AG09309 (cell line): ENCODE measurements at regions not wholly inside any gene's neighbourhood (a gene's known extent, or its start where the extent isn't known, plus 50 kb on each side); places are given as distances from the start of the nearest gene placed in this dataset.

Experiments used
- DNase-seq: peaks from one replicate; pipeline ENCODE4 v3.0.0-alpha.2; 2010; ENCODE audit warnings: low read depth
- H3K4me3 ChIP-seq: 2 replicates; pipeline ENCODE4 v1.5.1; 2011; ENCODE audit warnings: mild to moderate bottlenecking, low read depth, low read length, moderate library complexity; ENCODE audit not compliant: control insufficient read depth
- CTCF ChIP-seq: IDR thresholded peaks from 2 replicates; pipeline ENCODE4 v1.5.1; 2011; ENCODE audit warnings: mild to moderate bottlenecking, low read depth, low read length, inconsistent platforms; ENCODE audit not compliant: insufficient read depth, control insufficient read depth; ENCODE audit errors: missing control alignments

DNA sequence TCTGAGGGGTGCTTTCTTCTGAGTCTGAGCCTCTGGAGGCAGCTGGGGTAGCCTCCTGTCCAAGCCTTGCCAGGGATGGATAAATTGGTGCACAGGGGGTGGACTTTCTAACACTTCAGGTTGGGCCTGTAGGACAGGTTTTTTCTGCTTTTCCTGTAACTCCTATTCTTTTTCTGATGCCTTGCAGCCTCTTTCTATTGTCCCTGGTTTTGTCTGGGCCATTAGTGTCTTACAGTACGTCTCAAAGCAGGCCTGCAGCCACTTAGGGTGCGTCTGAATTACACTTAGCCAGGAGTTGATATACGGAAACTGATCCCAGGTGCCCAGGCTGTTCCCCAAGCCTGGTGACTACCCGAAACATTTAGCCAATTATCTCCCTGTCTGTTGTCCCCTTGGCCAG lies 213.3 kb upstream of the HTR2A start:
- no peak overlapping the region for H3K4me3 ChIP-seq
- no peak for TF ChIP-seq CTCF
- no peak for DNase-seq

DNA sequence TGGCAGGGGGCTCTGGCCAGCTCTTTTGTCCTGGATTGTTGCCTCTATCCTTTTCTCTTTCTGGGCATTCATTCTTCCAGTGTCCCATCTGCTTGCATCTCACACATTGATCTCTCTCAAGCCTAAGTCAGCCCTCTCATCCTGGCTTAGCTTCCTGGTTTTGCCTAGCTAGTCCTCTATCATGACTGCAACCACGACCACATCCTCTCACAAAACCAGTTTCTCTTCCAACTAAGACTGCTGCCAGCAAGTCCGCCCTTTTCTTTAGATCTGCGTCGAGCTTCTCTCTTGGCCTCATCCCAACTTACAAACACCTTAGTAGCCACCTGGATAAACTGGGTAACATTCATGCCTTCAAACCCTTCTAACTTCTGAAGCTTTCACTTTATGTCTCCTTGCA lies 212.2 kb upstream of the HTR2A start:
- H3K4me3 ChIP-seq, result no peak overlapping the region
- no peak for DNase-seq
- no peak for TF ChIP-seq CTCF

DNA sequence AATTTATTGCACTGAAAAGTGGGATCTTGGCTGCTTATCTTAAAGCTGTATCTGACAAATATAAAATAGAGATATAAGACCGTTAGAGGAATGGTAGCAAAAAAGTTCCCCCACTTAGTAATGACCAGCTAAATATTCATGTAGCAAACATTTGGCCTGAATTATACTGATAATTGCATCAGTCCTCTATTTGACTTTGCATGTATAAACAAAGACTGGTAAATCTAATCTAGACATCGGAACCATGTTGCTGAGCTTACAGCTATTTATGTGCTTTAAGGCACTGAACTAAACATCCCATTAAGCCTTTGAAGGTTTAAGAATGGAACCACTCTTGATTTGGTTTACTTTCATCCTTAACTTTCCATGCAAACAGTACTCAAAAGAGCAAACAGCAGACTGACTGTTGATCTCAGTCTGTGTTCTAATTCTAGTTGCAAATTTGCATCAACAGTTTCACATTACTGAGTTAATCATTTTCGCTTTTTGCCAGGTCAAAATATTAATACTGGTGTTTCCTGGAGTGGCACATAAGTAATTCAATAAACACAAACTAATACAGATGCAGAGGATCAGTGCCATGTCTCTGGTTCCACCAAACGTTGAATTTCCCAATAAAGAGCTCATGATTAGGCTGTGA lies 203.5 kb upstream of the HTR2A start:
- TF ChIP-seq CTCF, result no peak
- DNase-seq, result no peak

GRCh38 chr13:47094734-47095434 lies 198.0 kb upstream of the HTR2A start:
- no peak for DNase-seq
- TF ChIP-seq CTCF, result no peak
- H3K4me3 ChIP-seq, result no peak overlapping the region

More for the DNA sequence above, 203.5 kb upstream of the HTR2A start:
- no peak overlapping the region for H3K4me3 ChIP-seq

GRCh38 chr13:47092202-47092601 lies 195.3 kb upstream of the HTR2A start:
- no peak for TF ChIP-seq CTCF
- no peak for DNase-seq
- H3K4me3 ChIP-seq, result no peak overlapping the region

DNA sequence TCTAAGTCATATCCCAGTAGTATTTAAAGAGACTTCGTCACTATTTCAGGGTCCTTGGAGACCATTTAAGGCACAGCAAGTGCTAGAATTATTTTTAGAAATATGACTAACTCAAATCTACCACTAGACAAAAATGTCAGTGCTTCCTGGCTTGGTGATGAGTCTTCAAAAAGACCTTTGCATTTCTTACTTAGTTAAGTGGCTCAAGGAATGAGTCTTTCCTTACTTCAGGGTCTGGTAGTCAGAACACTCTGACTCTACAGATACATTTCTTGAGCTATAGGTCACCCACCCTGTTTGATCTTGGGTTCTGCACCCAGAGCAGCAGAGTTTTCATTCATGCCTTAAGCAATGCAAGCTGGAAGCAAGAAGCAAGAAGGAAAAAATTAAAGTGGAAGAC lies 191.0 kb upstream of the HTR2A start:
- no peak overlapping the region for H3K4me3 ChIP-seq
- no peak for TF ChIP-seq CTCF
- DNase-seq, result peak; percentile 33
